GM21786 (cell line): ENCODE measurements at regions not wholly inside any gene's neighbourhood (a gene's known extent, or its start where the extent isn't known, plus 50 kb on each side); places are given as distances from the start of the nearest gene placed in this dataset.

Source experiments
- ATAC-seq: cut with Tn5 transposase; IDR thresholded peaks from one replicate; pipeline ENCODE4 v1.9.1; 2021; ENCODE audit not compliant: unreplicated experiment

DNA sequence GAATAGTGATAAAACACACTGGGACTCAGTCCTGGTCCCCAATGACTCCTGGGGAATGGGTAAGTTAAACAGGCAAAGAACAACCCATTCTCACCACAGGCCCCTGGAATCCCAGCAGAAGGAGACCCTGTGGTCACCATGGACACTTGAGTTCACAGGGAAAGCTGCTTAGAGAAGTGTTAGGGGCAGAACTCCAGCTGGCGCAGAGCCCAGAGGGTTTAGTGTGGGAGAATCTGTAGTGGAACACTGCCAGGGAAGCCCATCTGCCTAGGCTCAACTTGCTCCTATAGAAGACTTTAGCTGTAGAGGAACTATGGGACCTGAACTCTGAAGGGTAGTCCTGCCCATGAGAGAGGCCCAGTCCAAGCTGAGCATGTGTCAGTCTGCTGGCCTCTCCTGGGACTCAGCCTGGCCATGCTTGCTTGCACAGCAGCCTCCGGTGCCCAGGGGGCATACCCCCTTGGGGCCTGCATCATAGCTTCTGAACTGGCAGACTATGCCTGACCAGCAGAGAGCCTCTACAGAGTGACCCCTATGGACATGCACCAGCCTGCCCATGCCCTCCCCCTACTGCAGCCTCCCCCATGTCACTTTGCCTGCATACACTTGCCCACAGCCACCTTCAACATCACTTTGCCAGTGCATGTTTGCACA lies 343.5 kb downstream of the IDS start:
- ATAC-seq: no peak

DNA sequence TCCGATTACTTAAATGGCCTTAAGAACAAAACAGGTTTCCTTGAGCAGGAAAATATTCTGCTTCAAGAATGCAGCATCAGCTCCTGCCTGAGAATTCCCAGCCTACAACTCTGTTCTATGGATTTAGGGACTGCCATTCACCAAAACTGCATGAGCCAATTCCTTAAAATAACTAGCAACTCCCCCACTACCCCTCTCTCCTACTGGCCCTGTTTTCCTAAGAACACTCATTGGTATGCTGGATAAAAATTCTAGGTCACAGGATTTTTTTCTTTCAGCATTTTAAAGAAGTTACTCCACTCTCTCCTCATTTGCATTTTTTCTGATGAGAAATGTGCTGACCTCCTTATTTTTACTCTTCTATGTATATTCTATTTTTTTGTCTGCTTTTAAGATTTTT lies 347.1 kb downstream of the IDS start:
- no peak for ATAC-seq

DNA sequence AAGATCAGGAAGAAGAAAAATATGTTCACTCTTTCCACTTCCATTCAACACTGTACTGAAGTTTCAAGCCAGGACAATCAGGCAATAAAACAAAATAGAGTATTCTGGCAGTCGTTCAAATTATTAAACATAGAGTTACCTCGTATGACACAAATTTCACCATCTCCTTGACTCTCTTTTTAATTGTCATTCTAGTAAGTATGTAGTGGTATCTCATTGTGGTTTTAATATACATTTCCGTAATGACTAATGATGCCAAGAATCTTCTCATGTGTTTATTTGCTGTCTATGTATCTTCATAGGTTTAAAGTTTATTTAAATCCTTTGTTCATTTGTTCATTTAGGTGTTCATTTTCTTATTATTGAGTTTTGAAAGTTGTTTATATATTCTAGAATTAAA lies 352.2 kb downstream of the IDS start:
- no peak for ATAC-seq

DNA sequence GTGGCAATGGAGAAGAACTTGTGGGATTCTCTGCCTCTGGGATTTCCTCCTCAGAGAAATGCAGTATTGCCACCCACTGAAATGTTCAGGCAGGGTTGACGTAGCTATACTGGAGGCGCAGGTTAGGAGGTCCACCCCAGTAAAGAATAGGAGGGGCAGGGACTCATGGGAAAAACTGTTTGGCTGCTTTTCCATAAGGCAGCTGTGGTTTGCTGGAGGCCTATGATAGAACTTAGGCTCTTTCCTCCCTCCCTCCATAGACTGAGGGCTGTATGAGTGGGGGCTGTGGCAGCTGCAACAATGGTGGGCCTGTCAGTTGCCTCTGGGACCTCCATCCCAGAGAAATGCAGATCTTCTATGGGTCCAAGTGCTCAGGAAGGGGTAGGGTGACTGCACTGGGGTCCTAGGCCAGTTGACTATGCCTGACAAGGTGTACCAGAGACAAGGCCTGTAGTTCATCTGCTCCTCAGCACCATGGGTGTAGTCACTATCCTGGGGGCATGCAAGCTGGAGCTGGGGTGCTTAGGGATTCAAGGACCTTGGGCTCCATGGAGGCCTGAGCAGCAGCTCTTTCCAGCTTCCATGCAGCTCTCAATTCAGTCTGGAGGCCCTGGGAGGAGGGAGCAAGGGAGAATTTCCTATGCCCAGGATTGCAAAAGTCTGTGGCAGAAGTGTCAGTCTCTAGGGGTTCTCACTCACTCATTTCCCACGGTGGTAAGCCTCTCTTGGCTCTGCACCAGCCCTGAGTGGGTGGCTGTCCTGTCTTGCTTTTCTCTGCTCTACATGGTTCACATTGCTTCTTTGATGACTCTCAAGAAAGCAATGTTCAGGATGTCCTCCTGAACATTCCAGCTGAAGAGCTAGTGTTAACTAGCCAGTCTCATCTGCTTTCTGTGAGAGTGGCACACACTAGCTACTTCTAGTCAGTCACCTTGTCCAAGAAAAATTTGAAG lies 353.0 kb downstream of the IDS start:
- no peak for ATAC-seq

DNA sequence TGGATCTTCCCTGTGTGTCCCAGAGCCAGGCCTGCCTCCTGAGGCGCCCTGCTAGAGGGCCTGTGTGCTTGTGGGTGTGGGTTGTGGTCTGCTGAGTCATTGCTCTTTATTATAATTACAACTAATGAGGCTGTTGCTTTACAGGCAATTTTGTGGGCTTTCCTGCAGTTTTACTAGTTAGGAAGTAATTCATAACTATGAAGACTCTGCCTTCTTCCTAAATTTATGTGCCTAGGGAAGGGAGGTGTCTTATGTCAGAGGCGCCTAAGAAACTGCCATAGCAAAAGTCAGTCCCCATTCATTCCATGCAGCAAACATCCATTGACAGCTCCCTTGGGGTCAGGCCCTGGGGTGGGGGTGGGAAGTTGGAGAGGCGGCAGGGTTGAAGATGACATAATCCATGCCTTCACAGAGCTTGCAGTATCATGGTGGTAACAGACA lies 359.2 kb downstream of the IDS start:
- ATAC-seq: no peak

DNA sequence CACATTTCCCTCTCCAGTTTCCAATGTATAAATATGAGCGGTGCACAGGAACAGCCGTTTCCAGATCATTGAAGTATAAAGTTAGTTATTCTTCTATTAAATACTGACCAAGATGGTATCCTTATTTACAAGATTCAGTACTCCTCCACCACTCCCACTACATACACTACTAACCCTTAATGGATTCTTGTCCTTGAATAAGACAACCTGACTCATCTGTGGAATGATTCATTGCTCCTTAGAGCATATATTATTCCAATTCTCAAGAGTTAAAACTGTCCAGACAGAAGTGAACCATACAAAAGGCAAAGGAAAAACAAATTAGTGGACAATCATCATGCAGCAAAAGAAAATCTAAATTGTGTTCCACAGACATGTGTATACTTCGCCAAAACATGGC lies 373.3 kb downstream of the IDS start:
- ATAC-seq: no peak

DNA sequence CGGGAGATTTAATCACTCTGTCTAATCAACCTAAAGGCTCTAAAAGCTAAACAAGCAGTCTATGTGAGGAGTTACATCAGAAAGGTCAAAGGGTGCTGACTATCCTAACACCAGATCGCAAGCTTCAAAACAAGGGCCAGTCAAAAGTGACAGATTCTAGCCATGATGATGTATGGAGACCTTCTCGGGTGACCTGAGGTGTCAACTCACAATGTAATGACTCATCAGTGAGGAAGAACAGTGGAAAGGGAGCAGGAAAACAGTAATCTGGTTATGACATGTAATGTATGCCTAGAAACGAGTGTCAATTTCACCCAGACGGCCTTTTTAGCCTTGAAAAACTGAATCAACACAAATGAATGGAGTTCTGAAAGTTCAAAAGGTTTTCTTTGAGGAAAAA lies 375.3 kb downstream of the IDS start:
- peak; percentile 49 for ATAC-seq

DNA sequence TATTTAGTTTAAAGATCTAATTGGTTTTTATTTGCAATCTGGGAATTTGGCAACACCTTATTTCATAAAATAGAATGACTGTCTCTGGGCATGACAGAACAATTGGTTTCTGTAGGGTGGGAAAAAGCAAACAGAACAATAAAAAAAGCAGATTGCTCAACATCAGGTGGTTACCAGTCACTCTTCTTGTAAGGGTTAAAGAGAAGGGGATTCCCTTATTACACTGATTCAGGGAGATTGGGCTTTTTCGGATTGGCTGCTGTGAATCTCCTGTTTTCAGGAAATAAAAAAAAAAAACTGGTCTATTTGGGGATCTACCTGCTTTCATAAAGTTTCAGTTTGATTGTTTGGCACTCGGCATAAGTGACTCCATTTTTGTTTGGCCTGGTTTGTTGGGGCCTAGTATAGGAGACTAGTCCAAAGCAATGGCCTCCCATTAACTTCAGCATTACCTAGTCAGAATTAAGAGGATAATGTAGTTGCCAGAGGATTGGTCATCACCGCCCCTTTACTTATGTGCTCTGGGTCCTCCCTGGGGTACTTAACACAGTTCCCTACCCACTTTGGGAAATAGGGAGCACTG lies 380.5 kb downstream of the IDS start:
- ATAC-seq: no peak

DNA sequence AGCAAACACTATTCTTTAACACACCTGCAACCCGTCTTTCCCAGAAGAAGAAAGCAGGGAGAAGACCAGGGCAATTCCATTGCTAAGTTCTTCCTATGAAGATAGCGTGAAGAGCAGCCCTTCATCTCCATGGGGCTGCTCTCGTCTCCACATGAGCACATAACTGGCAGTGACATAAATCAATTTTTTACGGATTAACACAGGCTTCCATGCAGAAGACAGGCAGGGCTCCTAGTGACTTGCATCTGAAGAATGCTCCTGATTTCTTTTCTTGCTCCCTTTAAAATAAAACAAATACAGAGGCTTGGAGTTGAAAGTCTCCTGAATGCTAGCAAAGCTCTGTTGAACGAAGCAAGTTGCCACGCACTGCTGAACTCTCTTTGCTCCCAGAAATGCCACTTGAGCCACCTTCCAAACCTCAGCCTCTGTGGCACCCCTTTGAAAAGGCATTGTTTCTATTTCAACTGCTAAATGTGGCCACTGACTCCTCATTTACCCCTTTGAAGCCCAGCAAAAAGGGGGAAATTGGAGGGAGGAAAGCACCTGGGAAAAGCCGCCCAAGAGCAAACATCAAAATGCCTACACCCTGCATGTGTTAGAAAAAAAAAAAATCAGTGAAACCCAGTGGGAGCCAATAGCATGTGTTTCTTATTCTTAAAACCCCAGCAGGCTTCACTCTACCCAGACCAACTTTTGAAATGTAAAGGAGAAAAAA lies 383.7 kb downstream of the IDS start:
- no peak for ATAC-seq

DNA sequence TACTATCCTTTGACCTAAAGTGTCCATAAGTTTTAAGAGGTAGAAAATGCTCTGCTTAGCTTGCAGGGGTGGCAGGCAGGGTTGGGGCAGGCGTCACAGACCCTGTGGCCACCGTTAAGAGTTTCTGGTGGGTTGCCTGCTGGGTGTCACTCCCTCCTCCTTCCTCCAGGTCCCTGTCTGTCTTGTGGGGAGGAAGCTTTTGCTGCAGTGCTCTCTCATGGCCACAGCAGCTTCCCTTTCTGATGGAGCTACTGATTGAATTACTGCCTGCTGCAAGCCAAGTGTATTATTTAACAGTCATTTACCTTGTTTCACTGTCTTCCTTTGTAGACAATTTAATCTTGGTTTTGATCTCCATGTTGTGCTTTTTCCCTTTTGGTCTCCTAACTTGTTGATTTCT lies 384.6 kb downstream of the IDS start:
- no peak for ATAC-seq

DNA sequence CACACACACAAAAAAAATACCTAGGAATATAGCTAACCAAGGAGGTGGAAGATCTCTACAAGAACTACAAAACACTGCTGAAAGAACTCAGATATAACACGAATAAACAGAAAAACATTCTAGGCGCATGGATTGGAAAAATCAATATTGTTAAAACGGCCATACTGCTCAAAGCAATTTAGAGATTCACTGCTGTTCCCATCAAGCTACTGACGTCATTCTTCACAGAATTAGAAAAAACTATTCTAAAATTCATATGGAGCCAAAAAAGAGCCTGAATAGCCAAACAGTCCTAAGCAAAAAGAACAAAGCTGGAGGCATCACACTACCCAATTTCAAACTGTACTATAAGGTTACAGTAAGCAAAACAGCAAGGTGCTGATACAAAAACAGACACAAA lies 390.2 kb downstream of the IDS start:
- ATAC-seq: no peak

DNA sequence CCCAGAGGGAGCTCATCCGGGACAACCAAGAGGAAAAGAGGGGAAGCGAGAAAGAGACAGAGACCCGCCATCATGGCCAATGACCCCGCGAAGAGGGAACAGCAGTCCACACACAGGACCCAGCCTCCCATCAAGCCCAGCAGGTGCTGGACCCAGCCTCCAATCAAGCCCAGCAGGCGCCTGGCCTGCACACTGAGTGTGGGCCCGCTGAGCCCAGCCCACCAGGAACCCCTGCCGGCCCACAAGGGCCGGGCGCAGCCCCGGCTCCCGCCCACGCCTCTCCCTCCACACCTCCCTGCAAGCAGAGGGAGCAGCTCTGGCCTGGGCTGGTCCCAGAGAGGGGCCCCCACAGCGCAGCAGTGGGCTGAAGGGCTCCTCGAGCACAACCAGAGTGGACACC lies 391.1 kb downstream of the IDS start:
- no peak for ATAC-seq

DNA sequence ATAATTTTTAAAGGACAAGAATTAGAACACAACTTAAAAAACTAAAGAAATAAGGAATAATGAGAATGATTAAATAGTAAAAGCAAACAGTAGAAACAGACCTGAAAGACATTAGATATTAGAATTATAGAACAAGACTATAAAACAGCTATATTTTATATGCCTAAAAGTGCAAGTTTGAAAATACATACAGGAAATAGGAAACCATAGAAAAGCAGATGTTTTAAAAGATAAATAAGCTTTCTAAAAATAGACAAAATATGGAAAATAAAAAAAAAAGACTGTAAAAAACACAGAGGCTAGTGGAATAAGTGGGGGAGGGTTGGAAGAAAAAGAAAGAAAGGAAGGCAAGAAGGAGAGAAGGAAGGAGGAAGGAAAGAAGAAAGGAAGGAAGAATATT lies 407.3 kb downstream of the IDS start:
- no peak for ATAC-seq

DNA sequence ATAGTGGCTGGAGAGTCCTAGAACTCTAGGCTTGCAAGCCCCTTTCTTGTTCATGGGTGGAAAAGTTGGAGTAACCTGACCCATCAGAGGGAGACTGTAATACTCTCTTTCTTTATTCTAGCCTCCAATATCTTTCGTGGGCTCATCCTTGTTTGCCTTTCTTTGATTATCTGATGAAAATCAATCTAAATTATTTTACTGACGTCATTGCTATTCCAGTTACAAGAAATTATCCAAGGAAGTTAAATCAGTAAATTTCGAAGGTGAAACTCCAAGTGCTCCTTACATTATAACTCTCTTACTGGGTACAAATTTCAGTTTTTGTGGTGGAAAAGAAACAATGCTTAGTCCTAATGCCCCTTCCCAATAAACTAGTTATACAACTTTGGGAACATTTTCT lies 412.9 kb downstream of the IDS start:
- no peak for ATAC-seq

DNA sequence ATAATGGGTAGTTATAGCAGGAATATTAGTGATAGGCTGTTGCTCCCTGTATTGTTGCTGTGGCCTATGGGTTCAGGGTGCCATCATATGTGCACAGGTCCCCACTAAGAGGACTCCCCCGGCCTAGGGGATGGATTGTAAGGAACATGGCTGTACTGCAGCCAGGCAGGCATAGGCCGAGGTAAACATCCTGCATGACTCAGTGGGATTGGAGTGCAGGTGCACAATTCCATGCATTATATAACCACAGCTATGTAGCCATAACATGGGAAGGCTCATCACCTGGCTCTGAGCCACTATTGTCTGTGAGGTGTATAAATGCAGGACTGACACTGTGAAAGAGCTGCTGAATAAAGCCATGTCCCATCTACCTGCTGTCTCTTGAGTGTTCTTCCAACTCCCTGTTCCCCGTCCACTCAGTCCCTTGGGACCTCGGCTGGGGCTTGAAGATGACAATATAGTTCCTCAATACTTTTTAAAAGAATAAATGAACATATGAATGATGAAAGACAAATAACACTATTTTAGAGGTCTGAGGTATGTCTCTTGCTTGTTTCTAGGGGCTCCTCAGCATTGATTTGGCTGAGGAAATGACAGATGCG lies 425.2 kb downstream of the IDS start:
- ATAC-seq: no peak

DNA sequence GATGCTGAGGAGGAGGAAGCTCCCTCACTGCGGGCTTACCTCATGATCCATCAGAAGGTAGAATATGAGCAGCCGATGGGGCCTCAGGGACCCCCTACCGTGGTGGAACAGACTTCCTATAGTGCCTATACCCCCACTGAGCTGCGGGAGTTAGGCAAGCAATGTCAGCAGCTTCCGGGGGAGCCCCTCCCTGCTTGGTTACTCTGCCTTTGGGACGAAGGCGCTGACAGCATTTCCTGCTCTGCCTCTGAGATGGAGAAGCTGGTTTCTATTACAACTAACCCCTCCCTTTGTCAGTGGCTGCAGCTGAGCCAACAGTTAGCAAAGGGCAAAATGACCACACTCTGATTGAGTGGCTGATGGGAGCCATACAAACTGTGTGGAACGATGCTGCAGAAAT lies 430.7 kb downstream of the IDS start:
- peak; percentile 86 for ATAC-seq

DNA sequence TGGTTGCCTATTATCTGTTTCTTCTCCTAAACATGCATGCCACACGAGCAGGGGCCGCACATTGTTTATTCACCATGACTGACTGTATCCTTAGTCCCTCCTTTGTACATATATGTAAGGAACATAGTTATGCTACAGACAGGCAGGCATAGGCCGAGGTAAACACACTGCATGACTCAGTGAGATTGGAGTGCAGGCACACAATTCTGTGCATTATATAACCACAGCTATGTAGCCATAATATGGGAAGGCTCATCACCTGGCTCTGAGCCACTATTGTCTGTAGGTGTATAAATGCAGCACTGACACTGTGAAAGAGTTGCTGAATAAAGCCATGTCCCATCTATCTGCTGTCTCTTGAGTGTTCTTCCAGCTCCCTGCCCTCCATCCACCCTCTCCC lies 431.6 kb downstream of the IDS start:
- ATAC-seq: no peak

DNA sequence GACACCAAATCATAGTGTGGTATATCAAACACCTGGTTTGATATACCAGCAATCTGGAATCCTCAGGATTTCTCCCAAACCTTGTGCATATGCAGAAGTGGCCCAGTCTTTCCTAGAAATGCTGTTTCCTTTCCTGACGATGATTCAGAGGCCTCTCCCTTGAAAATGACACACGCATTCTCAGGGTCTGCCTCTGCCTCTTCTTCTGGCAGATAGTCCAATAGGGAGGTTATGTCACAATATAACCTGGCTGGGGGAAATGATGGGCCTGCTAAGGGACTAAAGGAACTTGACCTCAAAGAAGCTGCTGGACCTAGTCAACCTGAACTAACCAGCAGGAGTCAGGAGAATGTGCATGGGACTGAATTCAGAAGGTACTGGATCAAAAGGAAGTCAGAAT lies 435.2 kb downstream of the IDS start:
- no peak for ATAC-seq

DNA sequence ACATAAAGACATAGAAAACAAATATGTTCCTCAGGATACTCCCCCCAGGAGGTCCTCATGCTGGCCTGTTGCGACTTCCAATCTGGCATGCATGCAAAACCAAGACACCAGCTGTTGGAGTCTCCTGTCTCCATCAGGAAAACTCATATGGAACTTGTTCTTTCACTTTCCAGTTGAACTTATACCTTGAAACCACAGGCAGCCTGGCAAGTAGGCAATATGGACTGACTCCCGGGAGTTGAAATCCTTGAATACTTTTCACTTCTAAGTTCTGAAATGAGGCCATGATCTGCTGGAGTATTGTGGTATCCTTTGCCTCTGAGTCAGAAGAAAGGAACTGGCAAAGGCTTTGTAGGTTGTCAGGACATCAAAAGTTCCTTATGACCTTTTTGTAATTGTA lies 444.2 kb downstream of the IDS start:
- ATAC-seq: no peak
